CD4-positive, alpha-beta T cell (primary cell): ENCODE measurements at regions not wholly inside any gene's neighbourhood (a gene's known extent, or its start where the extent isn't known, plus 50 kb on each side); places are given as distances from the start of the nearest gene placed in this dataset.

ENCODE experiments used
- ATAC-seq: fragments of 200-7000 bp; cut with Tn5 transposase; one replicate; pipeline ENCODE4 v1.10.0; 2022; ENCODE audit warnings: mild to moderate bottlenecking; ENCODE audit not compliant: poor library complexity
- CTCF ChIA-PET: fragments of 350-600 bp; sonication (Branson Sonifier 250); formaldehyde crosslinking; loops from one replicate; lab custom pipeline; 2021; ENCODE audit warnings: antibody characterized with exemption, inconsistent platforms; lab: Charles Lee
- POLR2A ChIA-PET: fragments of 350-600 bp; sonication (Branson Sonifier 250); formaldehyde crosslinking; loops from one replicate; lab custom pipeline; 2021; ENCODE audit warnings: antibody characterized with exemption, inconsistent platforms; lab: Charles Lee
- DNase-seq, 14 experiments: peaks; one replicate each; pipeline ENCODE4 v3.0.0-alpha.2; 2013 to 2020; ENCODE audit warnings: mixed read lengths in 2 of 14
- H3K27ac ChIP-seq, 2 donors: one replicate each; pipeline versions ENCODE4 v1.5.1 to v1.7.0; 2013; ENCODE audit warnings: low read length in 2 of 2, low read depth in 1 of 2, mild to moderate bottlenecking in 1 of 2
- H3K27me3 ChIP-seq, 2 experiments: 1 replicate in 1 of 2; 2 replicates in 1 of 2; pipeline versions ENCODE4 v1.6.1 to v1.7.0; 2013; ENCODE audit warnings: low read length in 2 of 2, control low read depth in 1 of 2, mild to moderate bottlenecking in 1 of 2, moderate library complexity in 1 of 2; ENCODE audit not compliant: insufficient read depth in 2 of 2, control insufficient read depth in 1 of 2
- H3K36me3 ChIP-seq: one replicate; pipeline ENCODE4 v1.6.1; 2013; ENCODE audit warnings: low read length, control low read depth; ENCODE audit not compliant: insufficient read depth
- H3K4me1 ChIP-seq: one replicate; pipeline ENCODE4 v1.6.1; 2013; ENCODE audit warnings: low read length, control low read depth; ENCODE audit not compliant: insufficient read depth
- H3K4me3 ChIP-seq: one replicate; pipeline ENCODE4 v1.5.1; 2013; ENCODE audit warnings: mild to moderate bottlenecking, low read length, moderate library complexity
- H3K9me3 ChIP-seq, 2 experiments: 1 replicate in 1 of 2; 2 replicates in 1 of 2; pipeline versions ENCODE4 v1.6.1 to v1.7.0; 2013; ENCODE audit warnings: low read length in 2 of 2, mild to moderate bottlenecking in 2 of 2, control low read depth in 1 of 2, moderate library complexity in 1 of 2; ENCODE audit not compliant: control insufficient read depth in 1 of 2, insufficient read depth in 1 of 2
- H3K27ac Mint-ChIP-seq: one replicate; pipeline ENCODE4 v1.8.0; 2020; ENCODE audit warnings: mixed read lengths
- H3K27me3 Mint-ChIP-seq: one replicate; pipeline ENCODE4 v1.8.0; 2021; ENCODE audit warnings: mixed read lengths
- H3K36me3 Mint-ChIP-seq: one replicate; pipeline ENCODE4 v1.8.0; 2021; ENCODE audit warnings: low read depth, mixed read lengths
- H3K4me1 Mint-ChIP-seq: one replicate; pipeline ENCODE4 v1.8.0; 2021; ENCODE audit warnings: low read depth, mixed read lengths
- H3K4me3 Mint-ChIP-seq: one replicate; pipeline ENCODE4 v1.8.0; 2020; ENCODE audit warnings: mild to moderate bottlenecking, mixed read lengths
- H3K9me3 Mint-ChIP-seq: one replicate; pipeline ENCODE4 v1.8.0; 2020; ENCODE audit warnings: mixed read lengths
- intact Hi-C, 2 experiments: fragments of 100-400 bp; cut with DNase I in 1 of 2; cut with micrococcal nuclease in 1 of 2; formaldehyde crosslinking; loops; one replicate each; pipeline versions ENCODE4 v1.15.1 to v1.9.0; 2023 to 2025; cut with DNase I, micrococcal nuclease
- TF ChIP-seq, protein P1 (sequence below): fragments of 200-600 bp; IDR thresholded peaks from one replicate; pipeline ENCODE4 v1.8.0; 2022; ENCODE audit warnings: antibody characterized with exemption, mild to moderate bottlenecking

DNA sequence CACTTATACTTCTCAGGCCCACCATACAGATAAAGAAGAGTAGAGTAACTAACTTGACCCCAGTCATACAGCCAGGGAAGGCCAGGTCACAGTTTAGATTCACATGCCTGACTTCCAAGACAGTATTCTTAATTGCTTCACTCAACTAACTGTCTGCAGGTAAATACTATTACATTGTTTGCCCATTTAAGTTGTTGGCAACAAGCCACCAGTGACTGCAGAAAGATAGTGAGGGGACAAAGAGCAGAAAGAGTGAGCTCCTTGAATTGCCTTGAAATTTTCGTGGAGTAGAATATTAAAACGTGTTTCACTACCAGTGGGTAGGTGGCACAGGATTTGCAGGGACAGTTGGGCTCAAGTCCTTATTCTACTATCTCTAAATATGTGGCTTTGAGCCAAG, 146.3 kb upstream of the RMST start:
- H3K36me3 ChIP-seq: no peaks in the 10 kb centered on the region
- POLR2A ChIA-PET: no interaction called here
- H3K27me3 ChIP-seq: no peaks in the 10 kb centered on the region
- TF ChIP-seq, protein P1, sequence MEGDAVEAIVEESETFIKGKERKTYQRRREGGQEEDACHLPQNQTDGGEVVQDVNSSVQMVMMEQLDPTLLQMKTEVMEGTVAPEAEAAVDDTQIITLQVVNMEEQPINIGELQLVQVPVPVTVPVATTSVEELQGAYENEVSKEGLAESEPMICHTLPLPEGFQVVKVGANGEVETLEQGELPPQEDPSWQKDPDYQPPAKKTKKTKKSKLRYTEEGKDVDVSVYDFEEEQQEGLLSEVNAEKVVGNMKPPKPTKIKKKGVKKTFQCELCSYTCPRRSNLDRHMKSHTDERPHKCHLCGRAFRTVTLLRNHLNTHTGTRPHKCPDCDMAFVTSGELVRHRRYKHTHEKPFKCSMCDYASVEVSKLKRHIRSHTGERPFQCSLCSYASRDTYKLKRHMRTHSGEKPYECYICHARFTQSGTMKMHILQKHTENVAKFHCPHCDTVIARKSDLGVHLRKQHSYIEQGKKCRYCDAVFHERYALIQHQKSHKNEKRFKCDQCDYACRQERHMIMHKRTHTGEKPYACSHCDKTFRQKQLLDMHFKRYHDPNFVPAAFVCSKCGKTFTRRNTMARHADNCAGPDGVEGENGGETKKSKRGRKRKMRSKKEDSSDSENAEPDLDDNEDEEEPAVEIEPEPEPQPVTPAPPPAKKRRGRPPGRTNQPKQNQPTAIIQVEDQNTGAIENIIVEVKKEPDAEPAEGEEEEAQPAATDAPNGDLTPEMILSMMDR: no peak
- no peak overlapping the region for H3K27ac ChIP-seq
- CTCF ChIA-PET: no interaction called here
- H3K9me3 Mint-ChIP-seq: no peaks in the 10 kb centered on the region
- DNase-seq (no peak), ATAC-seq (no peak)
- H3K27ac Mint-ChIP-seq: no peak overlapping the region
- no peak overlapping the region for H3K4me3 ChIP-seq
- no peaks in the 10 kb centered on the region for H3K4me1 Mint-ChIP-seq
- intact Hi-C loops: no loop called here
- H3K27me3 Mint-ChIP-seq: peaks cover 23% of the 10 kb centered on the region
- no peak overlapping the region for H3K4me3 Mint-ChIP-seq
- H3K9me3 ChIP-seq: no peaks in the 10 kb centered on the region
- no peaks in the 10 kb centered on the region for H3K4me1 ChIP-seq
- H3K36me3 Mint-ChIP-seq: no peaks in the 10 kb centered on the region

DNA sequence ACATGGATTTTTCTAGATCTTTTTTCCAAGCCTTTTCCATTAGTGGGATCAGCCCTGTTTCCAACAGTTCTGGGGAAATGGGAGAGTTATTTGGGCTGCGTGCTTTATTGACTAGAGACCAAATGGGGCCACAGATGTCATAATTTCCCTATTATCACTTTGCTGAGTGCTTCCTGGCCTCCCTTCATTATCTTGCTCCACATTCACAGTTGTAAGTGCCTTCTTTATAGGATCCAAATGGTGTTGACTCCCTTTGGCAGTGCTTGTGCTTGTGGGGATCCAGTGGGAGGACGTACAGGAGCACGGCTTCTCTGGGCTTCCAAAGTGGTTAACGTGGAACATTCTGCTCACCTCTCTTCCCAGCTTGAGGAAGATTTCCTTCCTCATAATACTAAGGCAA, 141.0 kb upstream of the RMST start:
- ChIA-PET POLR2A (no interaction called here), CTCF (no interaction called here)
- peaks cover 40% of the 10 kb centered on the region for H3K27me3 Mint-ChIP-seq
- Histone ChIP-seq H3K4me3 (no peak overlapping the region), H3K9me3 (no peaks in the 10 kb centered on the region), H3K36me3 (no peaks in the 10 kb centered on the region), H3K27me3 (no peaks in the 10 kb centered on the region), H3K4me1 (no peaks in the 10 kb centered on the region), H3K27ac (no peak overlapping the region)
- TF ChIP-seq, protein P1: no peak
- H3K9me3 Mint-ChIP-seq: no peaks in the 10 kb centered on the region
- no peak overlapping the region for H3K27ac Mint-ChIP-seq
- H3K36me3 Mint-ChIP-seq: no peaks in the 10 kb centered on the region
- ATAC-seq (no peak), DNase-seq (no peak)
- intact Hi-C loops: no loop called here
- no peaks in the 10 kb centered on the region for H3K4me1 Mint-ChIP-seq
- no peak overlapping the region for H3K4me3 Mint-ChIP-seq

DNA sequence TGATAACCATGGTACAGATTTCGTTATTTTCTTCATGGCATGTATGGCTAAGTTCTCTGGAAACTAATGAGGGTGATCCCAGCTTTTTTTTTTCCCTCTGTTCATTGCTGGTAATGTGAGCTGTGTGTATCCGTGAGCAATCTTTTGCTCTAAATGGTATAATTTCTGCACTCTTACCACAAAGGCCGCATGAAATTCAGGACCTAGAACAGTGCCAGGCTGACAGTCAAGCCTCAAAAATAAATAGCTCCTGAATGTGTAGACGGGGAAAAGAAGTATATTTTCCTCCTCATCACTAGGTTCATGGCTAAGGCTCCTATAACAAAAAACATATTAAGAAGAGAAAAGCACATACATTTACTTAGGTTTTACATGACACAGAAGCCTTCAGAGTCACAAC, 140.2 kb upstream of the RMST start:
- no peaks in the 10 kb centered on the region for H3K4me1 Mint-ChIP-seq
- H3K36me3 ChIP-seq: no peaks in the 10 kb centered on the region
- no peak overlapping the region for H3K4me3 Mint-ChIP-seq
- H3K27ac ChIP-seq: no peak overlapping the region
- no peaks in the 10 kb centered on the region for H3K9me3 ChIP-seq
- H3K27me3 Mint-ChIP-seq: peaks cover 38% of the 10 kb centered on the region
- H3K27ac Mint-ChIP-seq: no peak overlapping the region
- ChIA-PET CTCF (no interaction called here), POLR2A (no interaction called here)
- TF ChIP-seq, protein P1: no peak
- DNase-seq (no peak), ATAC-seq (no peak)
- no peaks in the 10 kb centered on the region for H3K27me3 ChIP-seq
- intact Hi-C loops: no loop called here
- no peaks in the 10 kb centered on the region for H3K36me3 Mint-ChIP-seq
- no peaks in the 10 kb centered on the region for H3K4me1 ChIP-seq
- H3K9me3 Mint-ChIP-seq: no peaks in the 10 kb centered on the region
- no peak overlapping the region for H3K4me3 ChIP-seq
